Ovary (tissue), 7 donors: ENCODE measurements at regions not wholly inside any gene's neighbourhood (a gene's known extent, or its start where the extent isn't known, plus 50 kb on each side); places are given as distances from the start of the nearest gene placed in this dataset.

Experiments used
- DNase-seq, 5 donors: peaks; one replicate each; pipeline ENCODE4 v3.0.0-alpha.2; 2019 to 2020
- H3K27ac ChIP-seq, 2 donors: fragments of 200-600 bp; one replicate each; pipeline versions ENCODE4 v1.5.1 to v1.8.0; 2019 to 2022
- H3K27me3 ChIP-seq: fragments of 200-600 bp; one replicate; pipeline ENCODE4 v1.8.0; 2022
- H3K36me3 ChIP-seq: fragments of 200-600 bp; sonication (generic); one replicate; pipeline ENCODE4 v1.5.1; 2019
- H3K4me1 ChIP-seq: one replicate; pipeline ENCODE4 v1.8.1; 2013; ENCODE audit warnings: mild to moderate bottlenecking, moderate library complexity; ENCODE audit not compliant: insufficient read depth
- H3K4me3 ChIP-seq: fragments of 200-600 bp; sonication (generic); one replicate; pipeline ENCODE4 v1.5.1; 2017
- H3K9me3 ChIP-seq, 2 donors: fragments of 200-600 bp in 1 of 2; sonication (generic) in 1 of 2; one replicate each; pipeline versions ENCODE4 v1.5.1 to v1.8.1; 2013 to 2019; ENCODE audit warnings: mild to moderate bottlenecking in 1 of 2, moderate library complexity in 1 of 2
- CTCF ChIP-seq, 3 donors: fragments of 450-650 bp in 2 of 3; fragments of 200-600 bp in 1 of 3; IDR thresholded peaks; one replicate each; pipeline versions ENCODE4 v1.5.1 to v1.8.0; 2016 to 2022; ENCODE audit warnings: antibody characterized with exemption in 3 of 3, mild to moderate bottlenecking in 1 of 3
- EP300 ChIP-seq: sonication (generic); formaldehyde crosslinking; IDR thresholded peaks from one replicate; pipeline ENCODE4 v1.6.1; 2017; ENCODE audit warnings: antibody characterized with exemption
- POLR2A ChIP-seq: fragments of 450-650 bp; IDR thresholded peaks from one replicate; pipeline ENCODE4 v1.6.1; 2017; ENCODE audit warnings: antibody characterized with exemption, mild to moderate bottlenecking, moderate library complexity
- WGBS, 3 donors: extraction: QIAGEN DNeasy Blood & Tissue Kit in 1 of 3; methylation state at CpG; one replicate each; pipeline versions ENCODE4 v1.1.5 to v1.1.7; 2013 to 2017; 5-methylcytosine and 5-hydroxymethylcytosine counted together
- intact Hi-C, 4 donors: fragments of 100-400 bp; cut with DNase I; formaldehyde crosslinking; loops; one replicate each; pipeline versions ENCODE4 v1.11.0 to v1.15.1; 2022 to 2023
- donor health status: DM: no; HTN: no; CAD: no; lungs with moderate emphysema.
- donor health status: DM: no; HTN: no; CAD: no.
- donor health status: Bipolar disorder and iron deficiency.
- donor health status: DM: no; HTN: no; CAD: no.
- donor health status: DM: yes; HTN: yes; CAD: no.

GRCh38 chr5:157990583-157991181 lies 131.7 kb upstream of the CLINT1 start:
- intact Hi-C loops = loop anchor here in 1 of 4 donors (10.0 kb wide), 1 partner anchor 176 kb away; no protein-coding TSS in a partner anchor
- H3K4me1 ChIP-seq = no peaks in the 10 kb centered on the region
- TF ChIP-seq CTCF (IDR thresholded peaks at IDR 0.05) = no peak
- TF ChIP-seq EP300 = no peak
- no peak for TF ChIP-seq POLR2A
- H3K9me3 ChIP-seq = no peaks in the 10 kb centered on the region
- no peak overlapping the region for H3K4me3 ChIP-seq
- no peak for DNase-seq
- WGBS, 3 donors = 87 to 92% (median 92%) methylated on average over 4 of the region's 4 CpGs
- no peaks in the 10 kb centered on the region for H3K36me3 ChIP-seq
- H3K27me3 ChIP-seq = no peaks in the 10 kb centered on the region
- no peak overlapping the region for H3K27ac ChIP-seq

GRCh38 chr5:157989296-157989695 lies 130.4 kb upstream of the CLINT1 start:
- H3K27ac ChIP-seq = no peak overlapping the region
- H3K4me1 ChIP-seq = no peaks in the 10 kb centered on the region
- H3K36me3 ChIP-seq = no peaks in the 10 kb centered on the region
- H3K27me3 ChIP-seq = no peaks in the 10 kb centered on the region
- no peak overlapping the region for H3K4me3 ChIP-seq
- TF ChIP-seq POLR2A = no peak
- no peak for TF ChIP-seq CTCF (IDR thresholded peaks at IDR 0.05)
- no peak for TF ChIP-seq EP300
- H3K9me3 ChIP-seq = no peaks in the 10 kb centered on the region
- intact Hi-C loops = no loop called here
- 37 to 46% (median 44%) methylated on average over 6 of the region's 6 CpGs for WGBS, 3 donors
- DNase-seq = no peak

GRCh38 chr5:157987259-157987658 lies 128.3 kb upstream of the CLINT1 start:
- 89 to 96% (median 91%) methylated on average over 15 of the region's 15 CpGs for WGBS, 3 donors
- H3K9me3 ChIP-seq = no peaks in the 10 kb centered on the region
- H3K27me3 ChIP-seq = no peaks in the 10 kb centered on the region
- H3K36me3 ChIP-seq = no peaks in the 10 kb centered on the region
- no peaks in the 10 kb centered on the region for H3K4me1 ChIP-seq
- H3K27ac ChIP-seq = no peak overlapping the region
- TF ChIP-seq CTCF (IDR thresholded peaks at IDR 0.05) (no peak), EP300 (no peak), POLR2A (no peak)
- no peak overlapping the region for H3K4me3 ChIP-seq
- DNase-seq = no peak
- intact Hi-C loops = no loop called here

GRCh38 chr5:157986431-157986990 lies 127.6 kb upstream of the CLINT1 start:
- Histone ChIP-seq H3K4me3 (no peak overlapping the region), H3K27ac (no peak overlapping the region), H3K27me3 (no peaks in the 10 kb centered on the region), H3K4me1 (no peaks in the 10 kb centered on the region), H3K36me3 (no peaks in the 10 kb centered on the region), H3K9me3 (no peaks in the 10 kb centered on the region)
- no peak for TF ChIP-seq POLR2A
- 96 to 97% (median 96%) methylated on average over 29 of the region's 29 CpGs for WGBS, 3 donors
- intact Hi-C loops = no loop called here
- no peak for DNase-seq

- Histone ChIP-seq H3K36me3 (no peaks in the 10 kb centered on the region), H3K27ac (no peak overlapping the region), H3K4me1 (no peaks in the 10 kb centered on the region), H3K4me3 (no peak overlapping the region), H3K9me3 (no peaks in the 10 kb centered on the region), H3K27me3 (no peaks in the 10 kb centered on the region)
- WGBS, 3 donors = 74 to 88% (median 77%) methylated on average over 5 of the region's 5 CpGs
- intact Hi-C loops = no loop called here
- no peak for TF ChIP-seq POLR2A
- TF ChIP-seq EP300 = no peak
- no peak for TF ChIP-seq CTCF (IDR thresholded peaks at IDR 0.05)
- no peak for DNase-seq
Observed at GRCh38 chr5:157984611-157985010, 125.7 kb upstream of the CLINT1 start.
